WI38 (cell line): ENCODE measurements at regions not wholly inside any gene's neighbourhood (a gene's known extent, or its start where the extent isn't known, plus 50 kb on each side); places are given as distances from the start of the nearest gene placed in this dataset.

ENCODE experiments used
- H3K4me3 ChIP-seq: 2 replicates; pipeline ENCODE4 v1.5.1; 2011; ENCODE audit warnings: low read depth, mild to moderate bottlenecking, control low read depth, low read length
- TF ChIP-seq, protein P1 (sequence below): IDR thresholded peaks from 2 replicates; pipeline ENCODE4 v1.5.1; 2012; ENCODE audit warnings: low read depth, mild to moderate bottlenecking, control low read depth, low read length

DNA sequence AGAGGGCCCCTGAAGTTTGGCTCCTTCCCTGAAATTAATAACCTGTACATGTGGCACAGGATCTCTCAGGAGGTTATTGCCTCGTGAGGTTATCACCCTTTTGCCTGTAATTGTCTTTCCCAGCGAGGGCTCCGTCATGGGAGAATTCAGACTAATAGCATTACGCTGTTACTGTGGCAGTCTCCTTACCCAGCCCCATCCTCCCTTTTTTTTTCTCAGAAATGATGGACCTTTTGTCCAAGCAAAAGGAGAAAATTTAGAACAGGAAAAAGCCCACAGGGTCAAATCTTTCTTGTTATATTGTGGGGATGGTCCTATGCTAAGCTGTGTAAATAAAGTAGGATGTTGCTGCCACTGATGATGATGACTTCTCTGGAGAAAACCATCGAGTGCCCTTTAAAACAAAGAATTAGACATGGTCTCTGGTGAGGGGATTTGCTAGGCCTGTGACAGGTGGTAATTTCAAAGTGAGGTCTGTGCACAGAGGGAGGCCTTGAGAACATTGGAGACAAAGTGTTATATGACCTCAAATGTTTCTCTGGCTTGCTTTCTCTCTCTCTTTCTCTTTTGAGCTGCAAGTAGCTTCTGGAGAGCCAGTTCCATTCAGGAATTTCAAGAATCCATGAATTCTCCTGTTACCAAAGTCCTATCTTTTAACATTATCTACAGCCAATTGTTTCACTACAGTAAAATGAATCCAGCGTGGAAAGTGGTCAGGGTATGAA is 357.2 kb downstream of the BMP4 start:
- no peak overlapping the region for H3K4me3 ChIP-seq
- TF ChIP-seq, protein P1, sequence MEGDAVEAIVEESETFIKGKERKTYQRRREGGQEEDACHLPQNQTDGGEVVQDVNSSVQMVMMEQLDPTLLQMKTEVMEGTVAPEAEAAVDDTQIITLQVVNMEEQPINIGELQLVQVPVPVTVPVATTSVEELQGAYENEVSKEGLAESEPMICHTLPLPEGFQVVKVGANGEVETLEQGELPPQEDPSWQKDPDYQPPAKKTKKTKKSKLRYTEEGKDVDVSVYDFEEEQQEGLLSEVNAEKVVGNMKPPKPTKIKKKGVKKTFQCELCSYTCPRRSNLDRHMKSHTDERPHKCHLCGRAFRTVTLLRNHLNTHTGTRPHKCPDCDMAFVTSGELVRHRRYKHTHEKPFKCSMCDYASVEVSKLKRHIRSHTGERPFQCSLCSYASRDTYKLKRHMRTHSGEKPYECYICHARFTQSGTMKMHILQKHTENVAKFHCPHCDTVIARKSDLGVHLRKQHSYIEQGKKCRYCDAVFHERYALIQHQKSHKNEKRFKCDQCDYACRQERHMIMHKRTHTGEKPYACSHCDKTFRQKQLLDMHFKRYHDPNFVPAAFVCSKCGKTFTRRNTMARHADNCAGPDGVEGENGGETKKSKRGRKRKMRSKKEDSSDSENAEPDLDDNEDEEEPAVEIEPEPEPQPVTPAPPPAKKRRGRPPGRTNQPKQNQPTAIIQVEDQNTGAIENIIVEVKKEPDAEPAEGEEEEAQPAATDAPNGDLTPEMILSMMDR, result no peak

DNA sequence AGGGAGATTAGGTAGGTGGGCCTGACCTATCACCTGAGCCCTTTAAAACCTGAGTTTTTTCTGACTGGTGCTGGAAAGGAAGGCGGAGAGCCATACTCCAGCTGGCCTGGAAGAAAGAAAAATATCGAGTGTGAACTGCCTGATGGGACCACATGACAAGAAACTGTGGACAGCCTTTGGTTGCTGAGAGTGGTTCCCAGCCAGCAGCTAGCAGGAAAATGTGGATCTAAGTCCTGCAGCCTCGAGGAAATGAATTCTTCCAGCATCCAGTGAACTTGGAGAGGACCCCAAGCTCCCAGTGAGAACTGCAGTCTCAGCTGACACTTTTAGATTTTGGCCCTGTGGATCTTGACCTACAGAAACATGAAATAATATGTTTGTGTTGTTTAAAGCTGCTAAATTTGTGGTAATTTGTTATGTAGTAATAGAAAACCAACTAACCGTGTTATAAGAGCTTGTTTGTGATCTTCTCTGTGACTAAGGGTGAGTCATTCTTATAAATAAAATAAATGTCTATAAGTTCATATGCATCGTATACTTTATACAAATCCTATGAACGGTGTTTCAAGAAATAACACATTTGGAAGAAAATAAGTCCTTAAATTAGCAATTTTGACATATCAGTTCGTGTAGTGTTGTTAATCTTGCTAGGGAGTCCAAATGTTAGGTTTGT is 359.6 kb downstream of the BMP4 start:
- TF ChIP-seq, protein P1, result no peak
- no peak overlapping the region for H3K4me3 ChIP-seq

DNA sequence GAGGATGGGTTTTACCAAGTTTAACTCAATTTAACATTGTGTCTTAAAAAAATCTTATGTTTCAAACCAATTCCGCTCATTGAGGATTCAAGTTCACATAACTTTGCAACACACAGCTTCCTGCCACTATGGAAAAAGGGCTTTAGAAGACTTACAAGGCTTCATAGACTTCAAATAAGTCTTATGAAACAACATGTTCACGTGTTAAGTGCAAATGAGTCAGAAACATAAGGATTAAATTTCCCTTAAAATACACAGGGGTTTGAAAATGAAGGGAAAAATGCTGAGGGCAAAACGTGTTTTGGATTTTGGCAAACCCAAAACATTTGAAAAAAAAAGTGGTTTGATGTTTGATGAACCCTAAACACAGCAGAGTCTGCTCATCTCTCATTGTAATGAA is 364.8 kb downstream of the BMP4 start:
- TF ChIP-seq, protein P1, result no peak
- no peak overlapping the region for H3K4me3 ChIP-seq

DNA sequence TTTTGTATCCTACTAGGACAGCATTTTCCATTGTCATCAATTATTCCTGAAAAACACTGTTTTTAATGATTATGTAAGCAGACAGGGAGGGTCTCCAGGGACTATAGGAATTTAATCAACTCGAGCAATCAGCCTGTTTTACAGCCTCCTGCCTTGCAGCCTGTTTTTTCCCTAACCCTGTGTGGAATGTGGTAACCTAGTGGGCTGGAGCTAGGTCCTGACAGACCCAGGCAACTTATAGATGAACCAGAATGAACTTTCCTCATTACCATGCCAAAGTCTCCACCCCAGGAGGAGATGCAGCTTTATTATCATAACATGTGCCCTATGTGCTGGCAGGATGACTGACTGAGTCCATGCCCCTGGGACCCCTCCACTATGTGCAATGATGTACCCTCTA is 375.1 kb downstream of the BMP4 start:
- TF ChIP-seq, protein P1, result no peak

DNA sequence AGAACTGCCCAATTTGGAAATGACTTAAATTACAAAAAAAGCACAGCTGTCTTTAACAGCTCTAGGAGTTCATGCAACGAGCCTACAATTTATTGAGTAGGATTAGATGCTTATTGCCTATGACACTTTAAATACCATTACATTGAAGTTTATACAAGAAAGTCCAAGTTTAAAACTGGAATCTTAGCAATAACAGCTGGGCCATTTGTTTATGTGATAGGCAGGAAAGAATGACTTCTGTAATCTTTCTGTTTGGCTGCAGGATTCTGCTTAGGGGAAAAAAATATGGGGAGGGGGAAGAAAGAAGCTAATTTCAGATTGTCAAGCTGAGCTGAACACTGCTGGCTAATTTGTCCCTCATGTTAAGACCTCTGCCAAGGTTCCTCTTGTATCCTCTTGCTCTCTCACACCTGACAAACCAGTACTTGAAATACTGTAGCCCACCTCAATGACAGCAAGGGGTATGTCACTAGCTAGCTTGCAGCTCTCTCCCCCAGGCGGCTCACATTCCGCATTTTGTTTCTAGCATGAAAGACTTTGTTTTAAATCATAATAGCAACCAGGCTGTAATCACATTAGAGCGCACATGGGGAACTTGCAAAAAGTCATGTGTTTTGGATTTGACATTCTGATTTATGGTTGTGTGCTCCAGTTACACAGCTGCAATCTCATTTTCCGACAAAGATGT is 384.8 kb downstream of the BMP4 start:
- TF ChIP-seq, protein P1, result no peak
- H3K4me3 ChIP-seq, result no peak overlapping the region

More for the DNA sequence above, 375.1 kb downstream of the BMP4 start:
- no peak overlapping the region for H3K4me3 ChIP-seq

DNA sequence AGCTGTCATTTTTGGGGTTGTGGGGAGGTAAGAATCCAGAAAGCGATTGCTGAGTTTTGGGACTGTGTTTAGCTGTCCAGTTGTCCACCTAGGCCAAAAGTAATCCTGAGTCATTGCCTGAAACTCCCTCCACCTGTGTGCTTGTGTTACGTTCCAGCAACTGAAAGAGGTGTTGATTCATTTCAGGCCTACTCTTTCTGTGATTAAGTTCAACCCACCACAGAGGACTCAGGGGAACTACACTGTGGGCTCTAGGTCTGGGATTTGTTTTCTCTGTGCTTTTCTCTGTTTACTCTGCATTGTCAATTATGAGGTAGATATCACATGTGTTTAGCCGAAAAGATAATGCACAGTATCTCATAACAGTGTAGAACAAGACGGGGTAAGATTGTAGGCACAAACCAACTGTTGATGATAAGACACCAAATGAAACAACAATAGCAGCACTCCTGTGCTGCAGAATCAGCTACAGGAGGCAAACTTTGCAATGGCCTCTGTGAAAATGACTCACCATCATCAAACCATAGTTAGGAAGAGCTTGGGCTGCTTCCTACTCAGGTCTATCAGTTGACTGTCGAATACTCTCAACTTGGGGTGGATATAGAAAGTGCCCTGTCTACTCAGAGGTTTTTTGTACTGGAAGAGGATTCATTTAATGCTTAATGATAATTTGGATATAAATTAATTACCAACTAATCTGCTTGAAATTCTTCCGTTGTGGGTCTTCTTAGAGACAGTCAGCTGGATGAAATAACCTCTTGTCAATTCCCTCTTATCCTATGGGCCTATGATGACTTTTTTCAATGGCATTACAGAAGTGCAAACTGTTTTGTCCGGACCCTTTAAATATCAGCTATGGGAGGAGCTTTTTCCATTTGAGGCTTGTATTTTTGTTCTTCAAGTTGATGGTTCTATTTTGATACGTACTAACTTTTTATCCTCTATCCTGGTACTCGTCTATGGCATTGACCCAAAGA is 385.9 kb downstream of the BMP4 start:
- TF ChIP-seq, protein P1, result no peak

More for the DNA sequence above, 385.9 kb downstream of the BMP4 start:
- no peak overlapping the region for H3K4me3 ChIP-seq
